ENCODE measurements at regions not wholly inside any gene's neighbourhood (a gene's known extent, or its start where the extent isn't known, plus 50 kb on each side); places are given as distances from the start of the nearest gene placed in this dataset.
A peak's percentile ranks its signal among the peaks of the same experiment; 100 is the strongest.

GRCh38 chr7:69452797-69453196 lies 145.5 kb upstream of the AUTS2 start:
- Histone ChIP-seq H3K9me3 (no peaks in the 10 kb centered on the region), H3K4me3 (ENCODE audit: low read depth, low read length) (no peak overlapping the region), H3K27me3 (no peaks in the 10 kb centered on the region), H3K36me3 (no peaks in the 10 kb centered on the region), H3K4me1 (peaks cover under 1% of the 10 kb centered on the region; the same call in 1 of the 2 replicates)
- no peak for TF ChIP-seq CTCF (IDR thresholded peaks at IDR 0.05; ENCODE audit: low read depth, low read length)
- DNase-seq, result no peak

- no peaks in the 10 kb centered on the region for H3K36me3 ChIP-seq
- no peaks in the 10 kb centered on the region for H3K27me3 ChIP-seq
- no peaks in the 10 kb centered on the region for H3K9me3 ChIP-seq
- peak overlapping the region; percentile 35 for H3K4me3 ChIP-seq (ENCODE audit: low read depth, low read length)
- peak; percentile 40 for DNase-seq
- no peak for TF ChIP-seq CTCF (IDR thresholded peaks at IDR 0.05; ENCODE audit: low read depth, low read length)
- H3K4me1 ChIP-seq, result peaks cover 5% of the 10 kb centered on the region
Observed at GRCh38 chr7:69457595-69458504, 140.4 kb upstream of the AUTS2 start.

DNA sequence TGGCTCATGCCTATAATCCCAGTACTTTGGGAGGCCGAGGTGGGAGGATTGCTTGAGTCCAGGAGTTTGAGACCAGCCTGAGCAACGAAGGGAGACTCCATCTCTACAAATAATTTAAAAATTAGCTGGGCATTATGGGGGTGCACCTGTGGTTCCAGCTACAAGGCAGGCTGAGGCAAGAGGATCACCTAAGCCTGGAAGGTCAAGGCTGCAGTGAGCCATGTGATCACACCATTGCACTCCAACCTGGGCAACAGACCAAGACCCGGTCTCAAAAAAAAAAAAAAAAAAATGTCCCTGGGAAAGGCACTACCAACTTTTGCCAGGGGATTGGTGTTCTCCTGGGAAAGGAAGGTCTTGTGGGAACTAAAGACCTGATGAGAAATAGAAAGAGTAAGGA lies 134.2 kb upstream of the AUTS2 start:
- Histone ChIP-seq H3K9me3 (0 out of 2 replicates have a peak, but pooled peaks cover 7% of the 10 kb centered on the region), H3K36me3 (no peaks in the 10 kb centered on the region), H3K27me3 (no peaks in the 10 kb centered on the region), H3K4me3 (ENCODE audit: low read depth, low read length) (no peak overlapping the region), H3K4me1 (no peaks in the 10 kb centered on the region)
- TF ChIP-seq CTCF (IDR thresholded peaks at IDR 0.05; ENCODE audit: low read depth, low read length), result no peak
- DNase-seq, result no peak

DNA sequence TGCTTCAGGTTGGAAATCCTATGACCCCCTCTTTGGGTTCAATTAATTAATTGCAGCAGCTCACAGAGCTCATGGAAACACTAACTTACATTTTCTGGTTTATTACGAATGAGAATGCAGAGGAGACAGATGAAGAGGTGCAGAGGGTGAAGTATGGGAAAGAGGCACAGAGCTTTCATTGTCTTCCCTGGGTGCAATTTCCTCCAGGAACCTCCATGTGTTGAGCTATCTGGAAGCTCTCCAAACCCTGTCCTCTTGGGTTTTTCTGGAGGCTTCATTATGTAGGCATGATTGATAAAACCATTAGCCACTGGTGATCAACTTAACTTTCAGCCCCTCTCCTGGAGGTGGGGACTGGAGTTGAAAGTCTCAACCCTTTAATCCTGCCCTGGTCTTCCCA lies 133.0 kb upstream of the AUTS2 start:
- TF ChIP-seq CTCF (IDR thresholded peaks at IDR 0.05; ENCODE audit: low read depth, low read length), result no peak
- DNase-seq, result no peak
- Histone ChIP-seq H3K27me3 (no peaks in the 10 kb centered on the region), H3K4me1 (no peaks in the 10 kb centered on the region), H3K9me3 (0 out of 2 replicates have a peak, but pooled peaks cover 7% of the 10 kb centered on the region), H3K4me3 (ENCODE audit: low read depth, low read length) (no peak overlapping the region), H3K36me3 (no peaks in the 10 kb centered on the region)

DNA sequence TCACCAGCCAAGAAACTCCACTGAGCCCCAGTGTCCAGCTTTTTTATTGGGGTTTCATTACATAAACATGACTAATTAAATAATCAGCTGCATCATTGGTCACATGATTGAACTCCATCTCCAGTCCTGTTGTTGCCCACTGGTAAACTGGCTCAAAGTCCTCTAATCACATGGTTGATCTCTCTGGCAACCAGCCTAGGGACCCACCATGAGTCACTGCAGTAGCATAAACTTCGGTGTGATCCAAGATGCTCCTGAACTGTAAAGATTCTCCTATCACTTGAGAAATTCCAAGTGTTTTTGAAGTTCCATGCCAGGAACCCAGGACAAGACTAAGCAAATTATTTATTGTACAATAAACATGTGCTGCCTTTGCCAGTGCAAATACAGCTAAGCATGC lies 130.4 kb upstream of the AUTS2 start:
- Histone ChIP-seq H3K36me3 (no peaks in the 10 kb centered on the region), H3K4me3 (ENCODE audit: low read depth, low read length) (no peak overlapping the region), H3K27me3 (no peaks in the 10 kb centered on the region), H3K9me3 (0 out of 2 replicates have a peak, but pooled peaks cover 7% of the 10 kb centered on the region), H3K4me1 (no peaks in the 10 kb centered on the region)
- TF ChIP-seq CTCF (IDR thresholded peaks at IDR 0.05; ENCODE audit: low read depth, low read length), result no peak
- DNase-seq, result no peak

DNA sequence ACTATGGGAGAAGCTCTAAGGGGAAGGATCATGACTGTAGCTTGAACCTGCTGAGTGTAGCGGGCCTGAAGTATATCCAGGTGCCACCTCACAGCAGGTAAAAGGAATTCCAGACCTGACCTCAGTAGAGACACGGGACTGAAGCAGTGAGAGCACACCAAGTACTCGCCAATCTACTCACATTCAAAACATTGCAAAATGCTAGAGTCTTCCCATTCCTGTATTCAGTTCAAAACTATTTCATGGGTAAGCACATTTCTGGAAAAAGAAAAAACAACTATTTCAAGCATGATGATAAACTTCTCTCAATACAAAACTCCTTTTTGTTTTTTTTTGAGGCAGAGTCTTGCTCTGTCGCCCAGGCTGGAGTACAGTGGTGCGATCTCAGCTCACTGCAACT lies 121.9 kb upstream of the AUTS2 start:
- H3K36me3 ChIP-seq, result no peaks in the 10 kb centered on the region
- TF ChIP-seq CTCF (IDR thresholded peaks at IDR 0.05; ENCODE audit: low read depth, low read length), result no peak

More for the DNA sequence above, 121.9 kb upstream of the AUTS2 start:
- Histone ChIP-seq H3K4me3 (ENCODE audit: low read depth, low read length) (no peak overlapping the region), H3K9me3 (no peaks in the 10 kb centered on the region), H3K27me3 (no peaks in the 10 kb centered on the region), H3K4me1 (no peaks in the 10 kb centered on the region)
- DNase-seq, result no peak
